Uterus (tissue), 3 donors: ENCODE measurements at regions not wholly inside any gene's neighbourhood (a gene's known extent, or its start where the extent isn't known, plus 50 kb on each side); places are given as distances from the start of the nearest gene placed in this dataset.
"Not testable (repeated sequence)": the region's sequence is repeated elsewhere in the genome, so short reads cannot be mapped to it uniquely, and the experiment has no call there.

Experiments used
- DNase-seq, 2 donors: peaks; one replicate each; pipeline ENCODE4 v3.0.0-alpha.2; 2019 to 2020
- H3K27ac ChIP-seq, 2 donors: fragments of 200-600 bp; sonication (generic); 1 replicate in 1 of 2; 2 replicates in 1 of 2; pipeline ENCODE4 v1.5.1; 2016 to 2018
- H3K27me3 ChIP-seq, 2 donors: fragments of 200-600 bp; sonication (generic); one replicate each; pipeline ENCODE4 v1.5.1; 2018 to 2019; ENCODE audit warnings: control low read depth in 1 of 2
- H3K36me3 ChIP-seq, 2 donors: fragments of 200-600 bp; sonication (generic); one replicate each; pipeline ENCODE4 v1.5.1; 2019; ENCODE audit warnings: control low read depth in 1 of 2
- H3K4me1 ChIP-seq, 2 donors: fragments of 200-600 bp; sonication (generic); one replicate each; pipeline ENCODE4 v1.5.1; 2018 to 2019; ENCODE audit warnings: control low read depth in 1 of 2
- H3K4me3 ChIP-seq, 2 donors: fragments of 200-600 bp; sonication (generic); 1 replicate in 1 of 2; 2 replicates in 1 of 2; pipeline ENCODE4 v1.5.1; 2018 to 2019; ENCODE audit warnings: mild to moderate bottlenecking in 1 of 2
- H3K9me3 ChIP-seq, 2 donors: fragments of 200-600 bp; sonication (generic); one replicate each; pipeline ENCODE4 v1.5.1; 2019; ENCODE audit warnings: control low read depth in 1 of 2
- POLR2A ChIP-seq, 2 donors: fragments of 450-650 bp; IDR thresholded peaks; one replicate each; pipeline ENCODE4 v1.6.1; 2016; ENCODE audit warnings: antibody characterized with exemption in 2 of 2, mild to moderate bottlenecking in 1 of 2, moderate library complexity in 1 of 2
- intact Hi-C: fragments of 100-400 bp; cut with DNase I; formaldehyde crosslinking; loops from one replicate; pipeline ENCODE4 v1.15.1; 2023; ENCODE audit warnings: low total_unique reads
- TF ChIP-seq, protein P1 (sequence below), 4 experiments: fragments of 200-600 bp in 2 of 4; fragments of 450-650 bp in 2 of 4; sonication (generic) in 2 of 4; IDR thresholded peaks; one replicate each; pipeline ENCODE4 v1.5.1; 2016 to 2019; ENCODE audit warnings: antibody characterized with exemption in 4 of 4, mild to moderate bottlenecking in 2 of 4, moderate library complexity in 1 of 4
- donor health status: DM: yes; HTN: yes; CAD: no.

DNA sequence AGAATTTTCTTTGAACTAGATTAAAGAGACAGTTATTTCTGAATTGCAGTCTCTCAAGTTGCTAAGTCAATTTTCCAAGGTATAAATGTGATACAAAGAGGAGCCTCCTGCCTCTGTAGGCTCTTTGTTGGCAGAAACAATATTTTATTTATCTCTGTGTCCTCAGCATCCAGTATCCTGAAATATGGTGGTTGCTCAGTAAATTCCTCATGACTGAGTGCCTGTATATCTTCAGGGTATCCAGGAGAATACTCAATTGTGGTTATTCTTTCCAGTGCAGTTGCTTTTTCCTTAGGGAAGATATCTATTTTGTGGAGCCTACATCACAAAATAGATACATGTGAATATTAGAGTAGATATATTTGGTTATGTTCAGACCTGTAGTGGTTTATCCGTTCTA, 144.8 kb upstream of the FERD3L start:
- Histone ChIP-seq H3K4me1 (peaks cover 0 to 2% of the 10 kb centered on the region in 2 donors), H3K27ac (no peak overlapping the region), H3K9me3 (no peaks in the 10 kb centered on the region), H3K27me3 (no peaks in the 10 kb centered on the region), H3K36me3 (no peaks in the 10 kb centered on the region), H3K4me3 (no peak overlapping the region)
- DNase-seq: no peak
- intact Hi-C loops: no loop called here
- TF ChIP-seq, protein P1, sequence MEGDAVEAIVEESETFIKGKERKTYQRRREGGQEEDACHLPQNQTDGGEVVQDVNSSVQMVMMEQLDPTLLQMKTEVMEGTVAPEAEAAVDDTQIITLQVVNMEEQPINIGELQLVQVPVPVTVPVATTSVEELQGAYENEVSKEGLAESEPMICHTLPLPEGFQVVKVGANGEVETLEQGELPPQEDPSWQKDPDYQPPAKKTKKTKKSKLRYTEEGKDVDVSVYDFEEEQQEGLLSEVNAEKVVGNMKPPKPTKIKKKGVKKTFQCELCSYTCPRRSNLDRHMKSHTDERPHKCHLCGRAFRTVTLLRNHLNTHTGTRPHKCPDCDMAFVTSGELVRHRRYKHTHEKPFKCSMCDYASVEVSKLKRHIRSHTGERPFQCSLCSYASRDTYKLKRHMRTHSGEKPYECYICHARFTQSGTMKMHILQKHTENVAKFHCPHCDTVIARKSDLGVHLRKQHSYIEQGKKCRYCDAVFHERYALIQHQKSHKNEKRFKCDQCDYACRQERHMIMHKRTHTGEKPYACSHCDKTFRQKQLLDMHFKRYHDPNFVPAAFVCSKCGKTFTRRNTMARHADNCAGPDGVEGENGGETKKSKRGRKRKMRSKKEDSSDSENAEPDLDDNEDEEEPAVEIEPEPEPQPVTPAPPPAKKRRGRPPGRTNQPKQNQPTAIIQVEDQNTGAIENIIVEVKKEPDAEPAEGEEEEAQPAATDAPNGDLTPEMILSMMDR (IDR thresholded peaks at IDR 0.05): no peak
- TF ChIP-seq POLR2A (IDR thresholded peaks at IDR 0.05): no peak

DNA sequence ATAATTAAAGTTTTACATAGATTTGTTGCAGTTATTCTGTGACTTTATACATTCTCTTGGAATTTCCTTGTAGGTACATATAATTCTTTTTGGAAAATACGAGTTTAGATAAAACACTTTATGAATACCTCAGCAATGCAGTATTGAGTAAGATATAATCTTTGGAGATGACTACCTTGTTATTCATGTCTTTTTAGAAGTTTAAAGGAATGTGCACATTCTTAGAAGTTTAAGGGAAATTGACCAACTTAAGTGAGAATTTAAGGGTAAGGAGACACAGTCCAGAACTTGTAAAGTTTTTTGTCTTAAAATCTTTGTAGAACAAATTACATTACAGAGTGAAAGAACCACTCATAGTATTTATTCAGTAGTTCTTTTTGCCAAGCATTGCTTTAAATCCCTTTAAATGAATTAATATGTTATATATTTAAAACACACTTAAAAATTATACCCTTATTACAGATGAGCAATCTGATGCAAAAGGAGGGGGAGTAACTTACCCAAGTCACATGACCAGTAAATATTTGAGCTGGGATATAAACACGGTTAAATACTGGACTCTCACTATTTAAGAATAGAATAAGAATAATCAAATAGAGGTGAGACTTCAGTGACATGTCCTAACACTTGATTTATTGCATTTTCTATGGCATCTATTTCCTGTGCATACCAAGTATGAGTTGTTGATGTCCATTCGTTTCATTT, 139.5 kb upstream of the FERD3L start:
- no peak for DNase-seq
- no peaks in the 10 kb centered on the region for H3K36me3 ChIP-seq
- H3K27me3 ChIP-seq: no peaks in the 10 kb centered on the region
- H3K9me3 ChIP-seq: no peaks in the 10 kb centered on the region
- H3K4me3 ChIP-seq: no peak overlapping the region
- no peak for TF ChIP-seq POLR2A (IDR thresholded peaks at IDR 0.05)
- TF ChIP-seq, protein P1 (IDR thresholded peaks at IDR 0.05): no peak
- H3K4me1 ChIP-seq: no peaks in the 10 kb centered on the region
- intact Hi-C loops: no loop called here
- H3K27ac ChIP-seq: no peak overlapping the region

DNA sequence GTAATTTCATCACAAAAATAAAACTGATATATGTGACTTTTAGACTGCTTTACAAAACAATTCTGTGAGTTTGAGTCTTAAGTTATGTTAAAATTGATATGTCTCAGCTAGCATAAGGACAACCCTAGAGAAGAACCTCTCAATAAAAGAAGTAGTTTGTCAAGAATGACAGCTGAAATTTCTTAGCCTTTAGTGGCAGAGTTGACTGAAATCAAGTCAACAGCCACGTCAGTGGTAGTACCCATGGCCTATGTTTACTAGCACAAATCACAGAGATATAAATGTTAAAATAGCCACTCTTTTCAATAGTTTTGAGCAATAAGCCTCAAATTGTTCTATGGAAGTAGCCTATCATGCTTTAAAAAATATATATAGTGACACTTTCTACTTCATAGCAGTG, 138.9 kb upstream of the FERD3L start:
- no peaks in the 10 kb centered on the region for H3K9me3 ChIP-seq
- no peak overlapping the region for H3K4me3 ChIP-seq
- no peaks in the 10 kb centered on the region for H3K4me1 ChIP-seq
- TF ChIP-seq POLR2A (IDR thresholded peaks at IDR 0.05): no peak
- TF ChIP-seq, protein P1 (IDR thresholded peaks at IDR 0.05): no peak
- intact Hi-C loops: no loop called here
- no peak for DNase-seq
- no peaks in the 10 kb centered on the region for H3K27me3 ChIP-seq
- no peaks in the 10 kb centered on the region for H3K36me3 ChIP-seq
- no peak overlapping the region for H3K27ac ChIP-seq

DNA sequence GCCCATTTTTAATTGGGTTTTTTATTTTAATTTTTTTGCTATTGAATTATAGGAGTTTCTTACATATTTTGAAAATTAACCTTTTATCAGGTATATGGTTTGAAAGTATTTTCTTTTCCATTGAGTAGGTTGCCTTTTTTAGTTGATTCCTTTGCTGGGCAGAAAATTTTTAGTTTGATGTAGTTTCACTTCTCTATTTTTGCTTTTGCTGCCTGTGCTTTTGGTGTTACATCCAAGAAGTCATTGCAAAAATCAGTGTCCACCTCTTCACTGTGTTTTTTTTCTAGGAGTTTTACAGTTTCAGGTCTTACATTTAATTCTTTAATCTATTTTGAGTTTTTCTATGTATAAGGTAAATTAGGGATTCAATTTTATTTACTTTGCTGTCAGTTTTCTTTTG, 129.8 kb upstream of the FERD3L start:
- Histone ChIP-seq H3K27me3 (no peaks in the 10 kb centered on the region), H3K4me3 (no peak overlapping the region), H3K36me3 (no peaks in the 10 kb centered on the region), H3K27ac (no peak overlapping the region), H3K9me3 (no peaks in the 10 kb centered on the region), H3K4me1 (no peaks in the 10 kb centered on the region)
- no peak for TF ChIP-seq POLR2A (IDR thresholded peaks at IDR 0.05)
- TF ChIP-seq, protein P1 (IDR thresholded peaks at IDR 0.05): no peak
- no peak for DNase-seq
- intact Hi-C loops: no loop called here

DNA sequence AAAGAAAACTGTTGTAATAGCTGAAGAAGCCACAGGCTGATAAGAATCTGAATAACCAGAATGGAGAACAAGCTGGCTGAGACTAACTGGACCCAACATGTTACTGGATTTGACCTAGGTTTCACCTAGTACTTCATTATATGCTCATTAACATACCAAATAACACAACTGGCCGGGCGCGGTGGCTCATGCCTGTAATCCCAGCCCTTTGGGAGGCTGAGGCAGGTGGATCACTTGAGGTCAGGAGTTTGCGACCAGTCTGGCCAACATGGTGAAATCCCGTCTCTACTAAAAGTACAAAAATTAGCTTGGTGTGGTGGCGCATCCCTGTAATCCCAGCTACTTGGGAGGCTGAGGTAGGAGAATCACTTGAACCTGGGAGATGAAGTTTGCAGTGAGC, 127.1 kb upstream of the FERD3L start:
- H3K4me1 ChIP-seq, H3K9me3 ChIP-seq, H3K4me3 ChIP-seq, H3K27ac ChIP-seq, H3K27me3 ChIP-seq, DNase-seq, H3K36me3 ChIP-seq, intact Hi-C loops: not testable (repeated sequence)

DNA sequence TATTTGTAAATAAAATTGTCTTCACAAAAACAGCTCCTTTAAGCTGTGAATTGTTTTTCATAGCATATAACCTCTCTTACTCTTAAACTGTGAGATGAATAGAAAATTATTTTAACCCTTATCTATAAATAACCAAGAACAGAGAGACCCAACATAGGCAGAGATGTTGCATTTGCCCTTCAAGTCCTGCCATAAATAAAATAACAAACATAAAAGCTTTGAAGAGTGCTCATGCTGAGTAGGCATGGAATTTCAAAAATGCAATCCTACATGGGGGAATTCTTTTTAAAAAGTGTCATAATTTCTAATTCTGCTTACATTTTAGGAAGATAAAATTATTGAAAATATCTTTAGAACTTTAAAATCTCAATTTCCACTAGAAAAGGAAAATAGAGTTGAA, 124.1 kb upstream of the FERD3L start:
- TF ChIP-seq, protein P1 (IDR thresholded peaks at IDR 0.05): no peak
- no peak for TF ChIP-seq POLR2A (IDR thresholded peaks at IDR 0.05)
- no peaks in the 10 kb centered on the region for H3K36me3 ChIP-seq
- H3K27ac ChIP-seq: no peak overlapping the region

More for the DNA sequence above, 124.1 kb upstream of the FERD3L start:
- intact Hi-C loops: no loop called here
- no peak for DNase-seq
- Histone ChIP-seq H3K9me3 (no peaks in the 10 kb centered on the region), H3K4me1 (no peaks in the 10 kb centered on the region), H3K27me3 (no peaks in the 10 kb centered on the region), H3K4me3 (no peak overlapping the region)
